HepG2 (cell line): ENCODE measurements at regions not wholly inside any gene's neighbourhood (a gene's known extent, or its start where the extent isn't known, plus 50 kb on each side); places are given as distances from the start of the nearest gene placed in this dataset.

Source experiments
- AFF4 ChIP-seq: sonication (generic); formaldehyde crosslinking; IDR thresholded peaks from 2 replicates; pipeline ENCODE4 v1.4.0; 2020; ENCODE audit warnings: missing genetic modification reagents
- AHR ChIP-seq: IDR thresholded peaks from 2 replicates; pipeline ENCODE4 v1.6.1; 2018; ENCODE audit warnings: missing genetic modification reagents, missing compliant biosample characterization
- ATF4 ChIP-seq, 2 experiments: fragments of 450-650 bp in 1 of 2; sonication (generic) in 1 of 2; formaldehyde crosslinking; IDR thresholded peaks; 2 replicates each; pipeline versions ENCODE4 v1.5.0 to v1.8.0; 2020 to 2022; ENCODE audit warnings: mild to moderate bottlenecking in 1 of 2, missing genetic modification reagents in 1 of 2
- FOXP1 ChIP-seq, 2 experiments: fragments of 450-650 bp in 1 of 2; IDR thresholded peaks; 2 replicates each; pipeline ENCODE4 v1.6.1; 2017 to 2018; ENCODE audit warnings: antibody characterized with exemption in 1 of 2
- HCFC1 ChIP-seq: fragments of 150-350 bp; IDR thresholded peaks from 2 replicates; pipeline ENCODE4 v1.6.1; 2014; ENCODE audit warnings: low read depth, low read length
- HDAC1 ChIP-seq: sonication (generic); formaldehyde crosslinking; IDR thresholded peaks from 2 replicates; pipeline ENCODE4 v1.5.1; 2020; ENCODE audit warnings: mild to moderate bottlenecking, missing genetic modification reagents
- HDAC6 ChIP-seq: fragments of 200-600 bp; sonication (generic); IDR thresholded peaks from 2 replicates; pipeline ENCODE4 v1.7.0; 2017; ENCODE audit warnings: mild to moderate bottlenecking, antibody characterized with exemption, low read length, low read depth
- KDM4B ChIP-seq: sonication (generic); formaldehyde crosslinking; IDR thresholded peaks from 2 replicates; pipeline ENCODE4 v1.4.0; 2020; ENCODE audit warnings: missing genetic modification reagents
- KDM5A ChIP-seq: fragments of 200-600 bp; sonication (generic); IDR thresholded peaks from 2 replicates; pipeline ENCODE4 v1.7.0; 2018; ENCODE audit warnings: antibody characterized with exemption, mild to moderate bottlenecking, low read length, borderline replicate concordance
- MAFF ChIP-seq: IDR thresholded peaks from 2 replicates; pipeline ENCODE4 v1.6.1; 2011; ENCODE audit warnings: low read depth, low read length, improper control_type of control experiment
- NFE2L2 ChIP-seq: fragments of 150-350 bp; IDR thresholded peaks from 2 replicates; pipeline ENCODE4 v1.6.1; 2014; ENCODE audit warnings: low read length
- PCBP1 ChIP-seq: fragments of 200-400 bp; formaldehyde crosslinking; IDR thresholded peaks from 2 replicates; pipeline ENCODE4 v1.6.1; 2017; ENCODE audit warnings: mild to moderate bottlenecking, low read depth, low read length, borderline replicate concordance
- SIN3A ChIP-seq: IDR thresholded peaks from 2 replicates; pipeline ENCODE4 v1.6.1; 2011; ENCODE audit warnings: low read depth, mild to moderate bottlenecking, control low read depth, low read length, borderline replicate concordance
- SP1 ChIP-seq, 2 experiments: fragments of 450-650 bp in 1 of 2; sonication (generic) in 1 of 2; formaldehyde crosslinking in 1 of 2; IDR thresholded peaks; 2 replicates each; pipeline versions ENCODE4 v1.4.0 to v1.6.1; 2016 to 2020; ENCODE audit warnings: missing genetic modification reagents in 1 of 2
- SUZ12 ChIP-seq: fragments of 150-350 bp; IDR thresholded peaks from 2 replicates; pipeline ENCODE4 v1.6.1; 2014; ENCODE audit warnings: low read depth, low read length
- THAP11 ChIP-seq: IDR thresholded peaks from 2 replicates; pipeline ENCODE4 v1.6.1; 2016; ENCODE audit warnings: missing biosample characterization, missing genetic modification reagents
- ZBTB37 ChIP-seq: sonication (generic); formaldehyde crosslinking; IDR thresholded peaks from 2 replicates; pipeline ENCODE4 v1.4.0; 2020; ENCODE audit warnings: mild to moderate bottlenecking, missing genetic modification reagents
- ZBTB46 ChIP-seq: sonication (generic); formaldehyde crosslinking; IDR thresholded peaks from 2 replicates; pipeline ENCODE4 v1.4.0; 2020; ENCODE audit warnings: mild to moderate bottlenecking, missing genetic modification reagents, borderline replicate concordance
- ZNF383 ChIP-seq: sonication (generic); formaldehyde crosslinking; IDR thresholded peaks from 2 replicates; pipeline ENCODE4 v1.4.0; 2020; ENCODE audit warnings: missing genetic modification reagents, mild to moderate bottlenecking, borderline replicate concordance
- ZNF468 ChIP-seq: sonication (generic); formaldehyde crosslinking; IDR thresholded peaks from 2 replicates; pipeline ENCODE4 v1.8.0; 2022; ENCODE audit warnings: mild to moderate bottlenecking, moderate library complexity, missing genetic modification reagents
- ZNF572 ChIP-seq: sonication (generic); formaldehyde crosslinking; IDR thresholded peaks from 2 replicates; pipeline ENCODE4 v1.5.1; 2020; ENCODE audit warnings: mild to moderate bottlenecking, missing genetic modification reagents
- ZNF766 ChIP-seq: sonication (generic); formaldehyde crosslinking; IDR thresholded peaks from 2 replicates; pipeline ENCODE4 v1.5.0; 2020; ENCODE audit warnings: missing genetic modification reagents, borderline replicate concordance
- ZNF883 ChIP-seq: sonication (generic); formaldehyde crosslinking; IDR thresholded peaks from 2 replicates; pipeline ENCODE4 v1.5.1; 2020; ENCODE audit warnings: mild to moderate bottlenecking, missing genetic modification reagents; ENCODE audit errors: not compliant biosample characterization

GRCh38 chr3:72447059-72447946 is 400.9 kb downstream of the SHQ1 start (continued):
- TF ChIP-seq ZBTB37 (CRISPR knock-in tag) (no peak), ZNF383 (CRISPR knock-in tag) (no peak), SP1 (IDR thresholded peaks at IDR 0.05) (no peak), SP1 (CRISPR knock-in tag; IDR thresholded peaks at IDR 0.05) (0 out of 2 replicates have a peak, but pooled peaks have one; percentile 37), ZBTB46 (CRISPR knock-in tag) (no peak), FOXP1 (IDR thresholded peaks at IDR 0.05) (no peak), FOXP1 (CRISPR knock-in tag; IDR thresholded peaks at IDR 0.05) (no peak), SIN3A (no peak), ZNF468 (CRISPR knock-in tag) (no peak), AHR (CRISPR knock-in tag) (no peak), KDM4B (CRISPR knock-in tag) (no peak), MAFF (no peak), HDAC6 (no peak), NFE2L2 (no peak), SUZ12 (no peak), ZNF883 (CRISPR knock-in tag) (peak; percentile 75), HCFC1 (no peak), PCBP1 (no peak), THAP11 (no peak), ATF4 (CRISPR knock-in tag; IDR thresholded peaks at IDR 0.05) (no peak), ZNF766 (CRISPR knock-in tag) (peak; percentile 87; the same call in 1 of the 2 replicates), KDM5A (no peak), HDAC1 (CRISPR knock-in tag) (no peak), AFF4 (CRISPR knock-in tag) (no peak), ZNF572 (no peak)
